Parathyroid adenoma (tissue), 2 donors: ENCODE measurements at regions not wholly inside any gene's neighbourhood (a gene's known extent, or its start where the extent isn't known, plus 50 kb on each side); places are given as distances from the start of the nearest gene placed in this dataset.

ENCODE experiments used
- H2AFZ ChIP-seq: fragments of 300-600 bp; sonication (generic); one replicate; pipeline ENCODE4 v1.7.0; 2017; ENCODE audit warnings: antibody characterized with exemption, mild to moderate bottlenecking
- H3K27ac ChIP-seq: fragments of 300-600 bp; sonication (generic); one replicate; pipeline ENCODE4 v1.7.0; 2017
- H3K27me3 ChIP-seq: fragments of 300-600 bp; sonication (generic); one replicate; pipeline ENCODE4 v1.7.0; 2017; ENCODE audit warnings: low read length; ENCODE audit not compliant: control insufficient read depth, insufficient read depth
- H3K36me3 ChIP-seq: fragments of 300-600 bp; sonication (generic); one replicate; pipeline ENCODE4 v1.7.0; 2017; ENCODE audit warnings: low read length; ENCODE audit not compliant: control insufficient read depth, insufficient read depth
- H3K4me1 ChIP-seq: fragments of 300-600 bp; sonication (generic); one replicate; pipeline ENCODE4 v1.7.0; 2017; ENCODE audit warnings: control low read depth
- H3K4me2 ChIP-seq: fragments of 300-600 bp; sonication (generic); one replicate; pipeline ENCODE4 v1.7.0; 2017; ENCODE audit warnings: low read length
- H3K4me3 ChIP-seq: fragments of 300-600 bp; sonication (generic); one replicate; pipeline ENCODE4 v1.7.0; 2017; ENCODE audit warnings: low read depth, low read length
- H3K79me2 ChIP-seq: fragments of 300-600 bp; sonication (generic); one replicate; pipeline ENCODE4 v1.7.0; 2017; ENCODE audit warnings: control low read depth
- H3K9ac ChIP-seq: fragments of 300-600 bp; sonication (generic); one replicate; pipeline ENCODE4 v1.7.0; 2017; ENCODE audit warnings: mild to moderate bottlenecking
- H3K9me3 ChIP-seq: fragments of 300-600 bp; sonication (generic); one replicate; pipeline ENCODE4 v1.7.0; 2017; ENCODE audit warnings: low read length; ENCODE audit not compliant: control insufficient read depth
- CTCF ChIP-seq: fragments of 300-600 bp; sonication (generic); IDR thresholded peaks from one replicate; pipeline ENCODE4 v1.7.0; 2017; ENCODE audit warnings: antibody characterized with exemption, mild to moderate bottlenecking
- donor health status: primary hyperparathyroidism.

DNA sequence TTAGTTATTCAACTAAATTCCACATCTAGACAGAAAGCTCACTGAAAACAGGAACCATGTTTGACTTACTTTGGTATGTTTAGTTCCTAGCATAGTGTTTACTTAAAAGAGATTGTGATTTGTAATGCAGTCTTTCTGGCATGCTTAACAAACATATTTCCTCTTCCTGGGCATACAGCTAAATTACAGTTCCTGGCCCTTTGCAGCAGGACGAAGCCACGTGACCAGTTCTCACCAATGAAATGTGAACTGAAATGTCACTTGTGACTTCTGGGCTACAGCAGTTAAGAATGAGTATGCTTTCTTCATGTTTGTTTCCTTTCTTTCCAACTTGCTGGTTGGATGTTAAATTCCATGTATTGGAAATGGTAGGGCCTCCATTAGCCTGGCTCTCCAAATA is 330.5 kb downstream of the FIGN start:
- no peak overlapping the region for H3K9ac ChIP-seq
- H3K27me3 ChIP-seq = no peaks in the 10 kb centered on the region
- no peak overlapping the region for H2AFZ ChIP-seq
- no peaks in the 10 kb centered on the region for H3K79me2 ChIP-seq
- H3K27ac ChIP-seq = no peak overlapping the region
- H3K4me1 ChIP-seq = no peaks in the 10 kb centered on the region
- no peak for TF ChIP-seq CTCF
- H3K4me3 ChIP-seq = no peak overlapping the region
- H3K9me3 ChIP-seq = no peaks in the 10 kb centered on the region
- H3K36me3 ChIP-seq = no peaks in the 10 kb centered on the region
- H3K4me2 ChIP-seq = no peak overlapping the region

GRCh38 chr2:163401481-163401880 is 334.3 kb downstream of the FIGN start:
- H3K36me3 ChIP-seq = no peaks in the 10 kb centered on the region
- no peak overlapping the region for H3K9ac ChIP-seq
- H3K79me2 ChIP-seq = no peaks in the 10 kb centered on the region
- H3K4me3 ChIP-seq = no peak overlapping the region
- TF ChIP-seq CTCF = no peak
- no peaks in the 10 kb centered on the region for H3K27me3 ChIP-seq
- no peak overlapping the region for H3K27ac ChIP-seq
- H2AFZ ChIP-seq = no peak overlapping the region
- no peaks in the 10 kb centered on the region for H3K9me3 ChIP-seq
- H3K4me1 ChIP-seq = no peaks in the 10 kb centered on the region
- H3K4me2 ChIP-seq = no peak overlapping the region

- H3K36me3 ChIP-seq = no peaks in the 10 kb centered on the region
- H3K9me3 ChIP-seq = no peaks in the 10 kb centered on the region
- H3K4me2 ChIP-seq = no peak overlapping the region
- H3K27me3 ChIP-seq = no peaks in the 10 kb centered on the region
- no peak overlapping the region for H3K9ac ChIP-seq
- H3K4me3 ChIP-seq = no peak overlapping the region
- H2AFZ ChIP-seq = no peak overlapping the region
- TF ChIP-seq CTCF = no peak
- H3K4me1 ChIP-seq = no peaks in the 10 kb centered on the region
- no peaks in the 10 kb centered on the region for H3K79me2 ChIP-seq
- no peak overlapping the region for H3K27ac ChIP-seq
These were observed 338.4 kb downstream of the FIGN start for GRCh38 chr2:163397451-163397850.

DNA sequence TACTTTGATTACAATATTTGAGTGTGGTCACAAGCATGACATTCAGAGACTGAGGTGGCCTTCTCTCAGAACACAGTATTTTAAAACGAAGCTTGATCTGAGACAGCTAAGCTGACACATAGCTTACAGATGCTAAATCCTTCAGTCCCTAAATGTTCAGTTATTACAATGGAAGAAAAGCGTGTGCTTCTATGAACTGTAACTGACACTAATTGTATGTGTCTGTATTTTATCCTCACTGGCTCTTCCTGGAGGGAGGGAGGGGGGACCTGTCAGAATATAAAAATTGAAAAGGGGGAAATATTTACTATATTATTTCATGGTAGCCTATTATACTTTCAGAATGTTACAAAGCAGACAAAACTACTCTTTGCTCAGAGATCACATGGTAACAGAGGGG is 340.2 kb downstream of the FIGN start:
- no peaks in the 10 kb centered on the region for H3K79me2 ChIP-seq
- no peaks in the 10 kb centered on the region for H3K4me1 ChIP-seq
- no peak for TF ChIP-seq CTCF
- H3K36me3 ChIP-seq = no peaks in the 10 kb centered on the region
- H3K9ac ChIP-seq = no peak overlapping the region
- no peaks in the 10 kb centered on the region for H3K27me3 ChIP-seq
- no peaks in the 10 kb centered on the region for H3K9me3 ChIP-seq
- no peak overlapping the region for H2AFZ ChIP-seq
- H3K4me3 ChIP-seq = no peak overlapping the region
- H3K4me2 ChIP-seq = no peak overlapping the region
- H3K27ac ChIP-seq = no peak overlapping the region

GRCh38 chr2:163389838-163390237 is 346.0 kb downstream of the FIGN start:
- Histone ChIP-seq H3K27me3 (no peaks in the 10 kb centered on the region), H3K36me3 (no peaks in the 10 kb centered on the region), H3K9ac (no peak overlapping the region), H2AFZ (no peak overlapping the region), H3K4me2 (no peak overlapping the region), H3K4me3 (no peak overlapping the region), H3K27ac (no peak overlapping the region), H3K9me3 (no peaks in the 10 kb centered on the region), H3K79me2 (no peaks in the 10 kb centered on the region), H3K4me1 (no peaks in the 10 kb centered on the region)
- TF ChIP-seq CTCF = no peak
